A549 (cell line): ENCODE measurements at regions not wholly inside any gene's neighbourhood (a gene's known extent, or its start where the extent isn't known, plus 50 kb on each side); places are given as distances from the start of the nearest gene placed in this dataset.
A peak's percentile ranks its signal among the peaks of the same experiment; 100 is the strongest.
"Not testable (repeated sequence)": the region's sequence is repeated elsewhere in the genome, so short reads cannot be mapped to it uniquely, and the experiment has no call there.

Experiments used
- ATAC-seq, 2 experiments: fragments of 200-7000 bp in 1 of 2; fragments of >200 bp in 1 of 2; cut with Nextera tagmentation in 1 of 2; cut with Tn5 transposase in 1 of 2; 3 replicates each; pipeline versions ENCODE4 v1.8.0 to v1.9.1; 2018 to 2020; ENCODE audit warnings: mild to moderate bottlenecking in 1 of 2, moderate library complexity in 1 of 2
- CTCF ChIA-PET: fragments of 300-600 bp; sonication (Branson Sonifier 250); formaldehyde crosslinking; extraction: SDS; loops from one replicate; lab custom pipeline; 2021; ENCODE audit warnings: antibody characterized with exemption, inconsistent platforms; lab: Yijun Ruan, JAX
- POLR2A ChIA-PET: fragments of 350-600 bp; formaldehyde crosslinking; extraction: SDS; loops from one replicate; lab custom pipeline; 2021; ENCODE audit warnings: antibody characterized with exemption, inconsistent platforms; lab: Yijun Ruan, JAX
- DNase-seq, 2 experiments: peaks; one replicate each; pipeline versions ENCODE4 v3.0.0 to v3.0.0-alpha.2; 2011 to 2016; ENCODE audit warnings: low read depth in 1 of 2, low spot score in 1 of 2
- FAIRE-seq: peaks from 2 replicates; lab custom pipeline; 2011; peaks lifted over from hg19 to GRCh38; lab: Jason Lieb, UNC
- H3K27ac ChIP-seq, 2 experiments: fragments of >200 bp; sonication (Bioruptor Twin); formaldehyde crosslinking; 3 replicates each; pipeline ENCODE4 v1.5.1; 2016 to 2017
- H3K4me1 ChIP-seq: fragments of >200 bp; sonication (Bioruptor Twin); formaldehyde crosslinking; 3 replicates; pipeline ENCODE4 v1.6.1; 2016
- H3K4me2 ChIP-seq: fragments of >200 bp; sonication (Bioruptor Twin); formaldehyde crosslinking; 3 replicates; pipeline ENCODE4 v1.6.1; 2016
- H3K4me3 ChIP-seq: fragments of >200 bp; sonication (Bioruptor Twin); formaldehyde crosslinking; 3 replicates; pipeline ENCODE4 v1.5.1; 2016
- H3K9me3 ChIP-seq: fragments of >200 bp; sonication (Bioruptor Twin); formaldehyde crosslinking; 3 replicates; pipeline ENCODE4 v1.6.1; 2016
- CBX2 ChIP-seq: fragments of 200-600 bp; sonication (generic); IDR thresholded peaks from 2 replicates; pipeline ENCODE4 v1.6.1; 2016; ENCODE audit warnings: low read depth, mild to moderate bottlenecking, borderline replicate concordance
- CEBPB ChIP-seq, 2 experiments: fragments of >200 bp in 1 of 2; sonication (Bioruptor Twin) in 1 of 2; formaldehyde crosslinking in 1 of 2; IDR thresholded peaks; 2 replicates each; pipeline ENCODE4 v1.6.1; 2012 to 2016
- ESRRA ChIP-seq: fragments of 150-350 bp; IDR thresholded peaks from 2 replicates; pipeline ENCODE4 v1.6.1; 2014; ENCODE audit warnings: mild to moderate bottlenecking, low read length, borderline replicate concordance
- FOSB ChIP-seq: fragments of 250-450 bp; sonication (Bioruptor Pico); IDR thresholded peaks from 2 replicates; pipeline ENCODE4 v1.5.0; 2020; ENCODE audit warnings: mild to moderate bottlenecking, moderate library complexity
- FOSL2 ChIP-seq, 2 experiments: fragments of 450-650 bp in 1 of 2; fragments of >200 bp in 1 of 2; sonication (Bioruptor Twin) in 1 of 2; formaldehyde crosslinking; IDR thresholded peaks; 2 replicates each; pipeline versions ENCODE4 v1.5.0 to v1.6.1; 2016 to 2020; ENCODE audit warnings: mild to moderate bottlenecking in 1 of 2, moderate library complexity in 1 of 2
- FOXS1 ChIP-seq: fragments of 250-450 bp; sonication (Bioruptor Pico); IDR thresholded peaks from 2 replicates; pipeline ENCODE4 v1.5.0; 2020; ENCODE audit warnings: mild to moderate bottlenecking, moderate library complexity
- HOXB5 ChIP-seq: fragments of 250-450 bp; sonication (Bioruptor Pico); IDR thresholded peaks from 2 replicates; pipeline ENCODE4 v1.5.0; 2020; ENCODE audit warnings: mild to moderate bottlenecking, moderate library complexity
- JUN ChIP-seq, 2 experiments: fragments of >200 bp; sonication (Bioruptor Twin); formaldehyde crosslinking; IDR thresholded peaks; 2 replicates in 1 of 2; 3 replicates in 1 of 2; pipeline ENCODE4 v1.6.1; 2016 to 2017
- JUNB ChIP-seq: fragments of >200 bp; sonication (Bioruptor Twin); formaldehyde crosslinking; IDR thresholded peaks from 2 replicates; pipeline ENCODE4 v1.6.1; 2016
- KDM1A ChIP-seq: fragments of 200-600 bp; sonication (generic); IDR thresholded peaks from 2 replicates; pipeline ENCODE4 v1.6.1; 2016; ENCODE audit warnings: low read depth, mild to moderate bottlenecking
- MAFK ChIP-seq: fragments of 450-650 bp; IDR thresholded peaks from 2 replicates; pipeline ENCODE4 v1.6.1; 2014; ENCODE audit not compliant: partially characterized antibody
- POLR2A ChIP-seq: IDR thresholded peaks from 2 replicates; pipeline ENCODE4 v1.6.1; 2012; ENCODE audit warnings: mild to moderate bottlenecking, low read length
- RAD21 ChIP-seq, 2 experiments: fragments of >200 bp in 1 of 2; sonication (Bioruptor Twin) in 1 of 2; formaldehyde crosslinking in 1 of 2; IDR thresholded peaks in 1 of 2; conservative IDR thresholded peaks in 1 of 2; 2 replicates in 1 of 2; 3 replicates in 1 of 2; pipeline ENCODE4 v1.6.1; 2012 to 2018; ENCODE audit warnings: inconsistent platforms in 1 of 2
- RFX5 ChIP-seq: fragments of 450-650 bp; IDR thresholded peaks from 2 replicates; pipeline ENCODE4 v1.7.1; 2014; ENCODE audit warnings: antibody characterized with exemption, mild to moderate bottlenecking, moderate library complexity
- RNF2 ChIP-seq: fragments of 200-600 bp; sonication (generic); IDR thresholded peaks from 2 replicates; pipeline ENCODE4 v1.6.1; 2016; ENCODE audit warnings: low read depth, mild to moderate bottlenecking, antibody characterized with exemption, moderate library complexity, borderline replicate concordance
- SMC3 ChIP-seq: fragments of >200 bp; sonication (Bioruptor Twin); formaldehyde crosslinking; IDR thresholded peaks from 3 replicates; pipeline ENCODE4 v1.6.1; 2018; ENCODE audit warnings: inconsistent platforms
- ZC3H11A ChIP-seq: fragments of 450-650 bp; IDR thresholded peaks from 2 replicates; pipeline ENCODE4 v1.6.1; 2014; ENCODE audit warnings: antibody characterized with exemption, mild to moderate bottlenecking
- ZSCAN20 ChIP-seq: fragments of 250-450 bp; sonication (Bioruptor Pico); IDR thresholded peaks from 2 replicates; pipeline ENCODE4 v1.8.0; 2022; ENCODE audit warnings: mild to moderate bottlenecking, moderate library complexity
- WGBS: methylation state at CpG from one replicate; pipeline ENCODE4 v1.1.6; 2017; ENCODE audit errors: missing lambda C conversion rate; 5-methylcytosine and 5-hydroxymethylcytosine counted together
- TF ChIP-seq, protein P1 (sequence below): fragments of 250-450 bp; sonication (Bioruptor Pico); IDR thresholded peaks from 2 replicates; pipeline ENCODE4 v1.5.0; 2021; ENCODE audit warnings: mild to moderate bottlenecking, moderate library complexity, borderline replicate concordance
- TF ChIP-seq, protein P2 (sequence below): fragments of 150-350 bp; IDR thresholded peaks from 2 replicates; pipeline ENCODE4 v1.6.1; 2014; ENCODE audit warnings: low read depth, mild to moderate bottlenecking, low read length
- TF ChIP-seq, protein P3 (sequence below): IDR thresholded peaks from 2 replicates; pipeline ENCODE4 v1.6.1; 2012
- TF ChIP-seq, protein P4 (sequence below): fragments of 250-450 bp; sonication (Bioruptor Pico); IDR thresholded peaks from 2 replicates; pipeline ENCODE4 v1.5.0; 2020; ENCODE audit warnings: low read depth, mild to moderate bottlenecking, moderate library complexity

DNA sequence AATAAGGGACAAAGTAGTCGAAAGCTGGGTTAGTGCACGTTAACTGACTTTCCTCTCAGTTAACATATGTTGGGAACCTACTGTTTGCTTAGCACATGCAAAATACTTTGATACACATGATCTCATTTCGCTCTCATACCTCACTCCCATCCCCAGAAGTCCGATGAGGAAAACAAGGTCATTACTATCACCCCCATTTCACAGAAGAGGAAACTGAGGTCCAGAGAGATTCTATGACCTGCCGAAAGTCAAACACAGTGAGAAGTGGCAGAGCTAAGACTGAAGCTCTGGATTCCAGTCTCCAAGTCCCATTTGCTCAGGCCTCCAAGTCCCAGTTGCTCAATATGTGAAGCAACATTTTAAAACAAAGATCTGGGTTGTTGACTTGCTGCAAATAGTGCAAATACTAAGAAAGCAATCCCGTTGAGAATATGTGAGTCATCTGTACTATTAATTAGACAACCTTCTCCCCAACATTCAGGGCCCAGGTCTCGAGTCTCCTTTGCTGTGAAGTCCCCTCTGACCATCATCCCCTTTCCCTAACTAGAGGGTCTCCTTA, 170.6 kb upstream of the PWP1 start (continued):
- TF ChIP-seq, protein P1, sequence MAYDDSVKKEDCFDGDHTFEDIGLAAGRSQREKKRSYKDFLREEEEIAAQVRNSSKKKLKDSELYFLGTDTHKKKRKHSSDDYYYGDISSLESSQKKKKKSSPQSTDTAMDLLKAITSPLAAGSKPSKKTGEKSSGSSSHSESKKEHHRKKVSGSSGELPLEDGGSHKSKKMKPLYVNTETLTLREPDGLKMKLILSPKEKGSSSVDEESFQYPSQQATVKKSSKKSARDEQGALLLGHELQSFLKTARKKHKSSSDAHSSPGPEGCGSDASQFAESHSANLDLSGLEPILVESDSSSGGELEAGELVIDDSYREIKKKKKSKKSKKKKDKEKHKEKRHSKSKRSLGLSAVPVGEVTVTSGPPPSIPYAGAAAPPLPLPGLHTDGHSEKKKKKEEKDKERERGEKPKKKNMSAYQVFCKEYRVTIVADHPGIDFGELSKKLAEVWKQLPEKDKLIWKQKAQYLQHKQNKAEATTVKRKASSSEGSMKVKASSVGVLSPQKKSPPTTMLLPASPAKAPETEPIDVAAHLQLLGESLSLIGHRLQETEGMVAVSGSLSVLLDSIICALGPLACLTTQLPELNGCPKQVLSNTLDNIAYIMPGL, result no peak
- TF ChIP-seq SMC3, result peak; percentile 22; the same call in 1 of the 3 replicates
- TF ChIP-seq, all 56 proteins: peak for 8

DNA sequence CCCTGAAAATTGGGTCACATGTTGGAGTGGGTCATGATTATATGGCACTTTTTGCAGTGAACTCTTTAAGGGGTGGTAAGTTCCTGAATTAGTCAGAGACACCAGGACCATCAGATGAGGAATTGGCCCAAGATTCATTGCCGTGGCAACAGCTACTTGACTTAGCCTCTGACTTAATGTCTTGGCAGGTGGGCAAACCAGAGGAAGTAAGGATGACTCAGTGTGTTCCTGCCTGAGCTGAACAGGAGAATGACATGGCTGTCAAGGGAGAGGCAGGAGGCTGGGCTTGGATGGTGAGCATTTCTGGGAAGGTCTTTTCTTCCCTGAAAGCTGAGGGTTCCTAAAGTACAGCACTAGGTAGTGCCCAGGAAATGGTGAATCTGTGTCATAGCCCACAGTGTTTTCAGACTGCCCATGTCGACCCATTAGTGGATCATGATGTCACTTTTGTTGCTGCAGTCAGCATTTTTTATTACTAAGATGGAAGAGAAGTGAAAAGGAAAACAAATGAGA, 170.1 kb upstream of the PWP1 start:
- peak; percentile 94 for FAIRE-seq
- 5% methylated on average over 2 of the region's 2 CpGs for WGBS
- ATAC-seq, result peak; percentile 96 to 98
- peaks cover 57% of the 10 kb centered on the region for H3K4me1 ChIP-seq
- H3K4me2 ChIP-seq, result peak overlapping the region; percentile 79
- DNase-seq, result peak; percentile 87 to 89
- no peak overlapping the region for H3K4me3 ChIP-seq
- H3K9me3 ChIP-seq, result no peaks in the 10 kb centered on the region
- ChIA-PET CTCF (interaction anchor here (0.8 to 1.5 kb wide), 3 partner anchors 36 to 384 kb away, joined by 3 to 4 read pairs (median 3); no protein-coding TSS in a partner anchor), POLR2A (no interaction called here)
- peak overlapping the region; percentile 65 to 78 for H3K27ac ChIP-seq
- TF ChIP-seq JUNB, result peak; percentile 71
- TF ChIP-seq ZSCAN20 (CRISPR knock-in tag), result no peak
- TF ChIP-seq POLR2A, result no peak
- 0 out of 2 replicates have a peak, but pooled peaks have one; percentile 20 for TF ChIP-seq FOSL2 (IDR thresholded peaks at IDR 0.05)
- TF ChIP-seq FOSL2 (CRISPR knock-in tag; IDR thresholded peaks at IDR 0.05), result peak; percentile 29; the same call in 1 of the 2 replicates
- no peak for TF ChIP-seq RAD21 (conservative IDR thresholded peaks at IDR 0.05 in 1 of 2, IDR thresholded peaks at IDR 0.05 in 1 of 2)
- no peak for TF ChIP-seq CEBPB (IDR thresholded peaks at IDR 0.05)
- TF ChIP-seq, protein P1, result no peak
- no peak for TF ChIP-seq FOSB
- TF ChIP-seq, protein P2, sequence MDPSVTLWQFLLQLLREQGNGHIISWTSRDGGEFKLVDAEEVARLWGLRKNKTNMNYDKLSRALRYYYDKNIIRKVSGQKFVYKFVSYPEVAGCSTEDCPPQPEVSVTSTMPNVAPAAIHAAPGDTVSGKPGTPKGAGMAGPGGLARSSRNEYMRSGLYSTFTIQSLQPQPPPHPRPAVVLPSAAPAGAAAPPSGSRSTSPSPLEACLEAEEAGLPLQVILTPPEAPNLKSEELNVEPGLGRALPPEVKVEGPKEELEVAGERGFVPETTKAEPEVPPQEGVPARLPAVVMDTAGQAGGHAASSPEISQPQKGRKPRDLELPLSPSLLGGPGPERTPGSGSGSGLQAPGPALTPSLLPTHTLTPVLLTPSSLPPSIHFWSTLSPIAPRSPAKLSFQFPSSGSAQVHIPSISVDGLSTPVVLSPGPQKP, result no peak
- TF ChIP-seq RFX5, result peak; percentile 70; the same call in 1 of the 2 replicates
- TF ChIP-seq JUN (IDR thresholded peaks at IDR 0.05), result 0 out of 5 replicates have a peak, but pooled peaks of 1 of the 2 experiments have one; percentile 1
- peak; percentile 99 for TF ChIP-seq MAFK
- TF ChIP-seq KDM1A, result no peak

DNA sequence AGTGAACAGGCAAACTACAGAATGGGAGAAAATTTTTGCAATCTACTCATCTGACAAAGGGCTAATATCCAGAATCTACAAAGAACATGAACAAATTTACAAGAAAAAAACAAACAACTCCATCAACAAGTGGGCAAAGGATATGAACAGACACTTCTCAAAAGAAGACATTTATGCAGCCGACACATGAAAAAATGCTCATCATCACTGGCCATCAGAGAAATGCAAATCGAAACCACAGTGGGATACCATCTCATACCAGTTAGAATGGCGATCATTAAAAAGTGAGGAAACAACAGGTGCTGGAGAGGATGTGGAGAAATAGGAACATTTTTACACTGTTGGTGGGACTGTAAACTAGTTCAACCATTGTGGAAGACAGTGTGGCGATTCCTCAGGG, 167.8 kb upstream of the PWP1 start:
- H3K9me3 ChIP-seq, CTCF ChIA-PET, ATAC-seq, H3K27ac ChIP-seq, FAIRE-seq, DNase-seq, H3K4me3 ChIP-seq, POLR2A ChIA-PET, H3K4me2 ChIP-seq: not testable (repeated sequence)
- 79% methylated on average over 4 of the region's 4 CpGs for WGBS
- H3K4me1 ChIP-seq, result peaks cover 38% of the 10 kb centered on the region

DNA sequence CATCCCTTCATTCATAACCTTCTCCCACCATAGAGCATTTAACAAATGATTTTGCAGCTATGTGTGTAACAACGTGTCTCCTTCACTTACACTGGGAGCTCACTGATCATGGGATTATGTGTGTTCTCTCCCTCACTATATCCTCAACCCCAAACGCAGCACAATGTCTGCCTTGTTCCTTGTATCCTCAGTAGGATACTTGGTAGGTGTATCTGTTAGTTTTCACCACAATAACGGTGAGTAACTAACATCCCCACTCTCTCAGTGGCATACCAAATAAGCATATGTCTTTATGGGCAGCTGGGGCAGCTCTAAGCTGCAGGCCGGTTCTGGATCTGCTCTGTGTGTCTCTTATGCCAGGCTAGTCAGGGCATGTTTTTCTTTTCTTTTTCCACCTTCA, 166.7 kb upstream of the PWP1 start:
- TF ChIP-seq JUN (IDR thresholded peaks at IDR 0.05), result no peak
- TF ChIP-seq POLR2A, result no peak
- TF ChIP-seq, protein P3, sequence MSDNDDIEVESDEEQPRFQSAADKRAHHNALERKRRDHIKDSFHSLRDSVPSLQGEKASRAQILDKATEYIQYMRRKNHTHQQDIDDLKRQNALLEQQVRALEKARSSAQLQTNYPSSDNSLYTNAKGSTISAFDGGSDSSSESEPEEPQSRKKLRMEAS, result no peak
- TF ChIP-seq, protein P4, sequence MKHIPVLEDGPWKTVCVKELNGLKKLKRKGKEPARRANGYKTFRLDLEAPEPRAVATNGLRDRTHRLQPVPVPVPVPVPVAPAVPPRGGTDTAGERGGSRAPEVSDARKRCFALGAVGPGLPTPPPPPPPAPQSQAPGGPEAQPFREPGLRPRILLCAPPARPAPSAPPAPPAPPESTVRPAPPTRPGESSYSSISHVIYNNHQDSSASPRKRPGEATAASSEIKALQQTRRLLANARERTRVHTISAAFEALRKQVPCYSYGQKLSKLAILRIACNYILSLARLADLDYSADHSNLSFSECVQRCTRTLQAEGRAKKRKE (CRISPR knock-in tag), result no peak
- TF ChIP-seq ZC3H11A, result no peak
- no peak for TF ChIP-seq RNF2
- TF ChIP-seq, protein P1, result no peak
- TF ChIP-seq HOXB5, result no peak
- TF ChIP-seq FOSL2 (IDR thresholded peaks at IDR 0.05), result no peak
- no peak for TF ChIP-seq FOSL2 (CRISPR knock-in tag; IDR thresholded peaks at IDR 0.05)
- TF ChIP-seq FOXS1 (CRISPR knock-in tag), result no peak
- no peak for TF ChIP-seq ESRRA
- TF ChIP-seq CBX2, result no peak
- WGBS, result 78% methylated on average over 4 of the region's 4 CpGs
- ATAC-seq (no peak), FAIRE-seq (no peak), DNase-seq (no peak)
- peaks cover 28% of the 10 kb centered on the region for H3K4me1 ChIP-seq
- no peak overlapping the region for H3K4me2 ChIP-seq
- CTCF ChIA-PET, result no interaction called here
- H3K27ac ChIP-seq, result 0 out of 6 replicates have a peak overlapping the region, but pooled peaks of 1 of the 2 experiments have one; percentile 45
- POLR2A ChIA-PET, result no interaction called here
- no peak overlapping the region for H3K4me3 ChIP-seq
- no peaks in the 10 kb centered on the region for H3K9me3 ChIP-seq
